ENCODE measurements at regions not wholly inside any gene's neighbourhood (a gene's known extent, or its start where the extent isn't known, plus 50 kb on each side); places are given as distances from the start of the nearest gene placed in this dataset.

DNA sequence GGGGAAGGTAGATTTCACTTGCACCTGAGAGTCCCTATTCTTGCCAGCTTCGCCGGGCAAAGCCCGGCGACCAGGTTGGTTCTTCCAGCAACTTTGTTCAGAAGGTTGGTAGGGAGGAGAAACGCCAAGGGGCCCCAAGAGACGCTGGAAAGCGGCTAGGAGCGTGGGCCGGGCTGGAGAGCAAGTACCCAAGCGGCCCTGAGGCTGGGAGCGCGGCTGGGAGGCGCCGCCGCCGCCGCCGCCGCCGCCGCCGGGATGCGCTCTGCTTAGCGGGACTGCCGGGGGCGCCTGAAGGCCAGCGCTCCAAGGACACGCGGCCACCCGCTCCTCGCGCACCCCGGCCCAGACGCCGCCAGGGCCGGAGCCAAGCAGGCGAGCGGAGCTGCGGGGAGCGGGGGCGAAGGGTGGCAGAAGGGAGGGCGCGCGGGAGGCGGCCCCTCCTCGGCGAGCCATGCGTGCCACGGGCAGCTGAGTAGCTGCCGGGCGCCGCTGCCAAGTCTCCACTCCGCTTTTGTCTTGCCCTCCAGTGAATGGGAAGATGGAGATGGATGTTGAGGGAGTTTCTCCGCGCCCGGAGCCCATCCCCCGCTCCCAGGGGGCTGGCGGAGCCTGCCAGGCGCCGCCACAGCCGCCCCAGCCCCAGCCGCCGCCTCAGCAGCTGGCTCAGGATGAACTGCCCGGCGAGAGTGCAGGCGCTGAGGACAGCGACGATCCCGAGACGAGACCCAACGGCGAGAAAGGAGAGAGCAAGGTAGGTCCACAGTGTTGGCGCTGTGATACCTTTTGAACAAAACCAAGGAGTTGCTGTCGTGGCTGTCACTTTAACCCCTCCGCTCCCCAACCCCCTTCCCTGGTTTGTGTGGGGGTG lies 227.4 kb upstream of the AZI2 start:
- Histone ChIP-seq H3K27ac (no peak overlapping the region), H3K9me3 (no peaks in the 10 kb centered on the region), H3K4me3 (peak overlapping the region; percentile 14 to 66 (median 40)), H3K27me3 (replicated peaks in 1 of 7) (peaks cover 0 to 75% (median 17%) of the 10 kb centered on the region in 7 donors), H3K4me1 (peaks cover 0 to 20% (median 2%) of the 10 kb centered on the region in 6 donors), H3K36me3 (no peaks in the 10 kb centered on the region)
- intact Hi-C loops (cut with DNase I; ENCODE audit: low total_unique reads), result no loop called here
- no peak for DNase-seq
- TF ChIP-seq POLR2AphosphoS5 (IDR thresholded peaks at IDR 0.05) (no peak), POLR2A (IDR thresholded peaks at IDR 0.05) (no peak)
- TF ChIP-seq, protein P1, sequence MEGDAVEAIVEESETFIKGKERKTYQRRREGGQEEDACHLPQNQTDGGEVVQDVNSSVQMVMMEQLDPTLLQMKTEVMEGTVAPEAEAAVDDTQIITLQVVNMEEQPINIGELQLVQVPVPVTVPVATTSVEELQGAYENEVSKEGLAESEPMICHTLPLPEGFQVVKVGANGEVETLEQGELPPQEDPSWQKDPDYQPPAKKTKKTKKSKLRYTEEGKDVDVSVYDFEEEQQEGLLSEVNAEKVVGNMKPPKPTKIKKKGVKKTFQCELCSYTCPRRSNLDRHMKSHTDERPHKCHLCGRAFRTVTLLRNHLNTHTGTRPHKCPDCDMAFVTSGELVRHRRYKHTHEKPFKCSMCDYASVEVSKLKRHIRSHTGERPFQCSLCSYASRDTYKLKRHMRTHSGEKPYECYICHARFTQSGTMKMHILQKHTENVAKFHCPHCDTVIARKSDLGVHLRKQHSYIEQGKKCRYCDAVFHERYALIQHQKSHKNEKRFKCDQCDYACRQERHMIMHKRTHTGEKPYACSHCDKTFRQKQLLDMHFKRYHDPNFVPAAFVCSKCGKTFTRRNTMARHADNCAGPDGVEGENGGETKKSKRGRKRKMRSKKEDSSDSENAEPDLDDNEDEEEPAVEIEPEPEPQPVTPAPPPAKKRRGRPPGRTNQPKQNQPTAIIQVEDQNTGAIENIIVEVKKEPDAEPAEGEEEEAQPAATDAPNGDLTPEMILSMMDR (IDR thresholded peaks at IDR 0.05 in 8 of 11, conservative IDR thresholded peaks at IDR 0.05 in 3 of 11), result no peak
- 2 to 9% (median 3%) methylated on average over 40 to 75 of the region's 75 CpGs for WGBS, 5 donors

DNA sequence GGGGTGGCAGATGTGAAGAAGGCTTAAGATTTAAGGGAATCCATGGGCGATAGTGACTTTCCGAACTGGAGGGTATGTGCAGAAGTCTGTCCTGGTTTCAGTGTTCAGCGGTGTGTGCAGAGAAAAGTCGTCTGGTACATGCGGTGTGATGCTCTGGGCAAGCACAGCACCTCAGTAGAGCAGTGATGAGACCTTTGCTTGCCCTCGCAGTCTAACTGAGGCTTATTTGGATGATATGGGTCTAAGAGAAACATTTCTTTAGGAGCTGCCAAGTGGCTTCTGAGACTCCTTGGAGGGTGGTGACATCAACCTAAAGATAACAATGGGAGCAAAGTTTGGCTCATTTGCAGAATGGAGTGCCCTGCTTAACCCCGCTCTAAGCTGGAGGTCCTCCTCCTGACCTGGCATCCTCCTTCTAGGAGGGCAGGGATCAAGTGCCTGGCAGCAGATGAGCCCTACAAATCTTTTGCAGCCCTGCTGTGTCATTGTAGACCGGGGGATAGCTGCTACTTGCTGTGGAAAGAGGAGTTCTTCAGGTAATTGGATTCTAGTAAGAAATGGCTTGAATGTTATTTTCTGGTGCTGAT lies 228.1 kb upstream of the AZI2 start:
- Histone ChIP-seq H3K9me3 (no peaks in the 10 kb centered on the region), H3K4me1 (peaks cover 0 to 20% (median 2%) of the 10 kb centered on the region in 6 donors), H3K27ac (no peak overlapping the region), H3K27me3 (replicated peaks in 1 of 7) (peaks cover 0 to 75% (median 17%) of the 10 kb centered on the region in 7 donors), H3K4me3 (peak overlapping the region in 5 of 8 donors; percentile 38 to 66 (median 48)), H3K36me3 (no peaks in the 10 kb centered on the region)
- TF ChIP-seq, protein P1 (IDR thresholded peaks at IDR 0.05 in 8 of 11, conservative IDR thresholded peaks at IDR 0.05 in 3 of 11), result no peak
- TF ChIP-seq POLR2A (IDR thresholded peaks at IDR 0.05) (no peak), POLR2AphosphoS5 (IDR thresholded peaks at IDR 0.05) (no peak)
- WGBS, 5 donors, result 10 to 16% (median 14%) methylated on average over 8 of the region's 8 CpGs
- intact Hi-C loops (cut with DNase I; ENCODE audit: low total_unique reads), result no loop called here
- DNase-seq, result no peak

DNA sequence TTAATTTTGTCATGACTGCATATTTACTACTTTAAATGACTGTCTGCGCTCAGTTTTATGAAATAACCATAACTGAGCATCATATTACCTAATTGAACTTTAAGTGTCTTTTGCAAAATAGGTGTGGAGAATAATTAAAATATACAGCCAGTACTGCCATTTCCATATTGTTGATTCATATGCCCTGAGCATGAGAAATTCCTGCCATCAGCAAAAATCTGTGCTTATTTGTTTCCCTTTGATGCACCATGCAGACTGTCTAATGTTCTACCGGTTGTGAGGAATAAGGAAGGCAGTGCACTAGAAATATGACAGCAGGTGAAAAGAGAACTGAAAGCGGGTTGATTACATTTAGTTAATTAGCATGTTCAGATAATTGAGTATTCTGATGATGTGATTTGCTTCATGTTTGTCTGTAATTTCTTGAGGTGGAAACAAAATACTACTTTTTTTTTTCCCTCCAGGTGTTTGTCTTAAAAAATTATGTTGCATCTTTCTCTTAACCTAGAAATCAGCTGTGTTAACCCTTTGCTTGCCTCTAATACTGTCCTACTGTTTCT lies 229.4 kb upstream of the AZI2 start:
- no peaks in the 10 kb centered on the region for H3K36me3 ChIP-seq
- peaks cover 0 to 20% (median 2%) of the 10 kb centered on the region in 6 donors for H3K4me1 ChIP-seq
- WGBS, 5 donors, result 66 to 73% (median 67%) methylated on average over 3 of the region's 3 CpGs
- H3K27me3 ChIP-seq (replicated peaks in 1 of 7), result peaks cover 0 to 69% (median 17%) of the 10 kb centered on the region in 7 donors
- no peak for DNase-seq
- no peak overlapping the region for H3K27ac ChIP-seq
- H3K4me3 ChIP-seq, result no peak overlapping the region
- H3K9me3 ChIP-seq, result no peaks in the 10 kb centered on the region
- intact Hi-C loops (cut with DNase I; ENCODE audit: low total_unique reads), result no loop called here
- TF ChIP-seq POLR2AphosphoS5 (IDR thresholded peaks at IDR 0.05), result no peak
- TF ChIP-seq POLR2A (IDR thresholded peaks at IDR 0.05), result no peak
- TF ChIP-seq, protein P1 (IDR thresholded peaks at IDR 0.05 in 8 of 11, conservative IDR thresholded peaks at IDR 0.05 in 3 of 11), result no peak

DNA sequence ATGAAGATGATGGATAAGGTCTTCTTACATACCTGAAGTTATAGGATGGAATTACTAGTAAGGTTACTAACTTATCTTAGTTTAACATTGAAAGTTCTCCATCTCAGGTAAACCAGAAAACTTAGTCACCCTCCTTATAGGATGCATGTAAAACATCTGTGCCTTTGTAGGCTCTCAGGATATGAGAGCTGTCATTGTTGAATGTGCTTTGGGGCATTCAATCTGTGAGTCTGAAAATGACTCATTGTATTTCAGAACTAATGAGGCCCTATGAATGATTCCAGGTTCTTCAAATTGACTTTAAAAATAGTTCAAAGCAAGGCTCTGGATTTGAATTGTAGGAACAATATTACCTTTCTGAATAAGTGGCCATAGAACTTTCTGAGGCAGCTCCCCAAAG lies 237.7 kb upstream of the AZI2 start:
- intact Hi-C loops (cut with DNase I; ENCODE audit: low total_unique reads), result no loop called here
- Histone ChIP-seq H3K4me3 (no peak overlapping the region), H3K27ac (no peak overlapping the region), H3K27me3 (replicated peaks in 1 of 7) (no peaks in the 10 kb centered on the region), H3K4me1 (no peaks in the 10 kb centered on the region), H3K9me3 (no peaks in the 10 kb centered on the region), H3K36me3 (no peaks in the 10 kb centered on the region)
- DNase-seq, result no peak
- TF ChIP-seq POLR2A (IDR thresholded peaks at IDR 0.05), result no peak
- no peak for TF ChIP-seq POLR2AphosphoS5 (IDR thresholded peaks at IDR 0.05)
- TF ChIP-seq, protein P1 (IDR thresholded peaks at IDR 0.05 in 8 of 11, conservative IDR thresholded peaks at IDR 0.05 in 3 of 11), result no peak
